Endodermal cell (in vitro differentiated cells): ENCODE measurements at regions not wholly inside any gene's neighbourhood (a gene's known extent, or its start where the extent isn't known, plus 50 kb on each side); places are given as distances from the start of the nearest gene placed in this dataset.

Experiments
- DNase-seq: peaks from one replicate; pipeline ENCODE4 v3.0.0-alpha.2; 2017
- H3K27ac ChIP-seq: 2 replicates; pipeline ENCODE4 v1.5.1; 2013; ENCODE audit warnings: mild to moderate bottlenecking, low read depth, low read length, moderate library complexity
- H3K27me3 ChIP-seq: 2 replicates; pipeline ENCODE4 v1.6.1; 2013; ENCODE audit warnings: mild to moderate bottlenecking, low read length, moderate library complexity; ENCODE audit not compliant: insufficient read depth, control insufficient read depth, poor library complexity, severe bottlenecking
- H3K36me3 ChIP-seq: 2 replicates; pipeline ENCODE4 v1.7.0; 2013; ENCODE audit warnings: mild to moderate bottlenecking, low read length, moderate library complexity; ENCODE audit not compliant: control insufficient read depth, insufficient read depth
- H3K4me1 ChIP-seq: one replicate; pipeline ENCODE4 v1.7.0; 2013; ENCODE audit warnings: low read length; ENCODE audit not compliant: control insufficient read depth, insufficient read depth
- H3K4me3 ChIP-seq: 2 replicates; pipeline ENCODE4 v1.5.1; 2013; ENCODE audit warnings: mild to moderate bottlenecking, low read length, moderate library complexity
- H3K9ac ChIP-seq: 2 replicates; pipeline ENCODE4 v1.6.1; 2013; ENCODE audit warnings: mild to moderate bottlenecking, low read length, moderate library complexity; ENCODE audit not compliant: poor library complexity, severe bottlenecking; ENCODE audit errors: extremely low read depth
- H3K9me3 ChIP-seq: 2 replicates; pipeline ENCODE4 v1.6.1; 2013; ENCODE audit warnings: mild to moderate bottlenecking, low read length, moderate library complexity; ENCODE audit not compliant: control insufficient read depth
- H3K27ac Mint-ChIP-seq: 2 replicates; pipeline ENCODE4 v1.8.0; 2020; ENCODE audit warnings: mixed read lengths
- H3K27me3 Mint-ChIP-seq: 2 replicates; pipeline ENCODE4 v1.8.0; 2021; ENCODE audit warnings: mild to moderate bottlenecking, mixed read lengths; ENCODE audit not compliant: insufficient read depth
- H3K36me3 Mint-ChIP-seq: 2 replicates; pipeline ENCODE4 v1.8.0; 2020; ENCODE audit warnings: low read depth, mixed read lengths
- H3K4me1 Mint-ChIP-seq: 2 replicates; pipeline ENCODE4 v1.8.0; 2020; ENCODE audit warnings: mixed read lengths
- H3K4me3 Mint-ChIP-seq: 2 replicates; pipeline ENCODE4 v1.8.0; 2020; ENCODE audit warnings: mild to moderate bottlenecking, moderate library complexity, mixed read lengths
- H3K9me3 Mint-ChIP-seq: 2 replicates; pipeline ENCODE4 v1.8.0; 2020; ENCODE audit warnings: mild to moderate bottlenecking, mixed read lengths
- CTCF ChIP-seq: fragments of 200-600 bp; sonication (generic); conservative IDR thresholded peaks from 2 replicates; pipeline ENCODE4 v1.5.0; 2021; ENCODE audit warnings: antibody characterized with exemption, mild to moderate bottlenecking
- WGBS, 2 experiments: methylation state at CpG; one replicate each; pipeline versions ENCODE4 v1.1.5 to v1.1.7; 2013; ENCODE audit warnings: missing lambda C conversion rate in 2 of 2, mixed read lengths in 1 of 2; ENCODE audit not compliant: insufficient coverage in 1 of 2, insufficient read length in 1 of 2; 5-methylcytosine and 5-hydroxymethylcytosine counted together

GRCh38 chr3:87088993-87089841, 98.3 kb upstream of the VGLL3 start:
- Histone ChIP-seq H3K27me3 (no peaks in the 10 kb centered on the region), H3K9ac (no peak overlapping the region), H3K9me3 (no peaks in the 10 kb centered on the region), H3K4me3 (no peak overlapping the region), H3K36me3 (no peaks in the 10 kb centered on the region), H3K4me1 (no peaks in the 10 kb centered on the region), H3K27ac (no peak overlapping the region)
- Mint-ChIP-seq H3K4me1 (no peaks in the 10 kb centered on the region), H3K4me3 (peak overlapping the region; percentile 60), H3K27me3 (no peaks in the 10 kb centered on the region), H3K27ac (peak overlapping the region; percentile 66), H3K36me3 (no peaks in the 10 kb centered on the region), H3K9me3 (no peaks in the 10 kb centered on the region)
- WGBS, 2 experiments: 95 to 96% methylated on average over 31 to 41 of the region's 41 CpGs
- no peak for TF ChIP-seq CTCF
- DNase-seq: no peak

- H3K27ac ChIP-seq: no peak overlapping the region
- no peak overlapping the region for H3K9ac ChIP-seq
- peak overlapping the region; percentile 60 for H3K4me3 Mint-ChIP-seq
- H3K9me3 Mint-ChIP-seq: no peaks in the 10 kb centered on the region
- DNase-seq: no peak
- no peaks in the 10 kb centered on the region for H3K36me3 Mint-ChIP-seq
- H3K27ac Mint-ChIP-seq: no peak overlapping the region
- H3K27me3 Mint-ChIP-seq: no peaks in the 10 kb centered on the region
- H3K27me3 ChIP-seq: no peaks in the 10 kb centered on the region
- H3K4me1 ChIP-seq: no peaks in the 10 kb centered on the region
- 93 to 98% methylated on average over 7 to 13 of the region's 15 CpGs for WGBS, 2 experiments
- H3K4me3 ChIP-seq: no peak overlapping the region
- no peaks in the 10 kb centered on the region for H3K4me1 Mint-ChIP-seq
- TF ChIP-seq CTCF: no peak
- H3K36me3 ChIP-seq: no peaks in the 10 kb centered on the region
- H3K9me3 ChIP-seq: no peaks in the 10 kb centered on the region
These were observed 97.6 kb upstream of the VGLL3 start for GRCh38 chr3:87088430-87088992.

- Mint-ChIP-seq H3K4me1 (peaks cover 2% of the 10 kb centered on the region), H3K27ac (no peak overlapping the region), H3K36me3 (no peaks in the 10 kb centered on the region), H3K4me3 (no peak overlapping the region), H3K9me3 (no peaks in the 10 kb centered on the region), H3K27me3 (no peaks in the 10 kb centered on the region)
- Histone ChIP-seq H3K9ac (no peak overlapping the region), H3K36me3 (no peaks in the 10 kb centered on the region), H3K4me1 (peaks cover 3% of the 10 kb centered on the region), H3K4me3 (no peak overlapping the region), H3K27ac (no peak overlapping the region), H3K27me3 (no peaks in the 10 kb centered on the region), H3K9me3 (no peaks in the 10 kb centered on the region)
- no peak for DNase-seq
- TF ChIP-seq CTCF: no peak
- WGBS, 2 experiments: 75 to 100% methylated on average over 4 to 5 of the region's 5 CpGs
These were observed 93.9 kb upstream of the VGLL3 start for GRCh38 chr3:87084868-87085267.
